H1 (cell line): ENCODE measurements at regions not wholly inside any gene's neighbourhood (a gene's known extent, or its start where the extent isn't known, plus 50 kb on each side); places are given as distances from the start of the nearest gene placed in this dataset.

ENCODE experiments used
- CTCF ChIA-PET: fragments of 300-600 bp; sonication (Branson Sonifier 250); formaldehyde crosslinking; loops from one replicate; lab custom pipeline; 2021; ENCODE audit not compliant: partially characterized antibody; lab: Charles Lee
- POLR2A ChIA-PET: fragments of 300-600 bp; sonication (Branson Sonifier 250); formaldehyde crosslinking; loops from one replicate; lab custom pipeline; 2021; ENCODE audit warnings: inconsistent platforms; ENCODE audit not compliant: partially characterized antibody; lab: Charles Lee
- DNase-seq, 2 experiments: peaks; one replicate each; pipeline versions ENCODE4 v3.0.0 to v3.0.0-alpha.2; 2010 to 2022; ENCODE audit warnings: low spot score in 2 of 2, low read depth in 1 of 2, mixed read lengths in 1 of 2
- FAIRE-seq: peaks from 2 replicates; lab custom pipeline; 2011; peaks lifted over from hg19 to GRCh38; lab: Jason Lieb, UNC
- H2AFZ ChIP-seq: 2 replicates; pipeline ENCODE4 v1.8.1; 2012; ENCODE audit warnings: low read length, inconsistent platforms
- H2AK5ac ChIP-seq: 2 replicates; pipeline ENCODE4 v1.6.1; 2013; ENCODE audit warnings: low read depth, low read length
- H2BK120ac ChIP-seq: replicated peaks from 2 replicates; pipeline ENCODE3; 2013; ENCODE audit warnings: low read depth, low read length, inconsistent platforms
- H2BK12ac ChIP-seq: 2 replicates; pipeline ENCODE4 v1.6.1; 2013; ENCODE audit warnings: low read depth, low read length
- H2BK15ac ChIP-seq: 2 replicates; pipeline ENCODE4 v1.6.1; 2013; ENCODE audit warnings: low read length
- H2BK20ac ChIP-seq: 2 replicates; pipeline ENCODE4 v1.6.1; 2013; ENCODE audit warnings: low read length
- H2BK5ac ChIP-seq: 2 replicates; pipeline ENCODE4 v1.6.1; 2013; ENCODE audit warnings: low read depth, low read length
- H3K14ac ChIP-seq: 2 replicates; pipeline ENCODE4 v1.6.1; 2013; ENCODE audit warnings: inconsistent platforms; ENCODE audit not compliant: insufficient read length
- H3K18ac ChIP-seq: 2 replicates; pipeline ENCODE4 v1.6.1; 2013; ENCODE audit warnings: low read length; ENCODE audit errors: extremely low read depth
- H3K23ac ChIP-seq: 2 replicates; pipeline ENCODE4 v1.6.1; 2013; ENCODE audit warnings: inconsistent platforms; ENCODE audit not compliant: insufficient read length
- H3K23me2 ChIP-seq: 2 replicates; pipeline ENCODE4 v1.6.1; 2013; ENCODE audit warnings: low read depth, low read length
- H3K27ac ChIP-seq: 2 replicates; pipeline ENCODE4 v1.6.1; 2011; ENCODE audit warnings: low read depth, low read length, inconsistent platforms
- H3K27me3 ChIP-seq, 4 experiments: replicated peaks in 1 of 4; 1 replicate in 1 of 4; 2 replicates in 3 of 4; pipeline versions ENCODE4 v1.6.1 to v1.8.1; 2011 to 2013; ENCODE audit warnings: low read length in 3 of 4, mild to moderate bottlenecking in 3 of 4, inconsistent platforms in 2 of 4, mixed read lengths in 2 of 4, moderate library complexity in 1 of 4; ENCODE audit not compliant: control insufficient read depth in 3 of 4, insufficient read depth in 3 of 4; ENCODE audit errors: extremely low read depth in 1 of 4
- H3K36me3 ChIP-seq, 4 experiments: 2 replicates each; pipeline versions ENCODE4 v1.6.1 to v1.8.1; 2011 to 2013; ENCODE audit warnings: mild to moderate bottlenecking in 4 of 4, low read length in 3 of 4, moderate library complexity in 2 of 4, control low read depth in 1 of 4, inconsistent platforms in 1 of 4; ENCODE audit not compliant: insufficient read depth in 4 of 4, control insufficient read depth in 2 of 4
- H3K4ac ChIP-seq: replicated peaks from 2 replicates; pipeline ENCODE3; 2013; ENCODE audit warnings: low read length, low read depth, mixed read lengths, inconsistent platforms; ENCODE audit not compliant: insufficient read length
- H3K4me1 ChIP-seq, 4 experiments: replicated peaks in 1 of 4; 1 replicate in 1 of 4; 2 replicates in 3 of 4; pipeline versions ENCODE4 v1.6.1 to v1.8.1; 2011 to 2013; ENCODE audit warnings: low read length in 3 of 4, inconsistent platforms in 2 of 4, mixed read lengths in 1 of 4; ENCODE audit not compliant: insufficient read depth in 4 of 4, control insufficient read depth in 3 of 4
- H3K4me2 ChIP-seq, 2 experiments: 2 replicates each; pipeline versions ENCODE4 v1.6.1 to v1.8.1; 2011 to 2013; ENCODE audit warnings: low read depth in 2 of 2, low read length in 2 of 2, control low read depth in 1 of 2, inconsistent platforms in 1 of 2, mild to moderate bottlenecking in 1 of 2; ENCODE audit not compliant: insufficient read depth in 1 of 2
- H3K4me3 ChIP-seq, 4 experiments: fragments of 200-600, 300-600 bp in 1 of 4; sonication (generic), shearing (Covaris generic), sonication (Bioruptor Twin) in 1 of 4; 2 replicates each; pipeline versions ENCODE4 v1.5.1 to v1.8.1; 2011 to 2016; ENCODE audit warnings: low read length in 4 of 4, low read depth in 3 of 4, control low read depth in 2 of 4, inconsistent platforms in 2 of 4, mild to moderate bottlenecking in 2 of 4, mixed read lengths in 1 of 4, moderate library complexity in 1 of 4; ENCODE audit not compliant: insufficient read depth in 2 of 4; ENCODE audit errors: extremely low read depth in 1 of 4
- H3K56ac ChIP-seq: replicated peaks from 2 replicates; pipeline ENCODE3; 2013; ENCODE audit warnings: low read depth, mild to moderate bottlenecking, mixed read lengths, low read length, inconsistent platforms; ENCODE audit not compliant: insufficient read length
- H3K79me1 ChIP-seq: 2 replicates; pipeline ENCODE4 v1.6.1; 2013; ENCODE audit warnings: low read depth, low read length, control low read depth
- H3K79me2 ChIP-seq, 2 experiments: 2 replicates each; pipeline versions ENCODE4 v1.6.1 to v1.8.1; 2012 to 2013; ENCODE audit warnings: low read length in 2 of 2, mild to moderate bottlenecking in 2 of 2, inconsistent platforms in 1 of 2; ENCODE audit not compliant: insufficient read depth in 2 of 2, control insufficient read depth in 1 of 2
- H3K9ac ChIP-seq, 4 experiments: replicated peaks in 1 of 4; 1 replicate in 1 of 4; 2 replicates in 3 of 4; pipeline versions ENCODE4 v1.6.1 to v1.8.1; 2011 to 2013; ENCODE audit warnings: low read depth in 3 of 4, low read length in 3 of 4, control low read depth in 2 of 4, mild to moderate bottlenecking in 2 of 4, moderate library complexity in 2 of 4, inconsistent platforms in 1 of 4; ENCODE audit errors: extremely low read depth in 1 of 4
- H3K9me3 ChIP-seq, 2 experiments: 2 replicates each; pipeline versions ENCODE4 v1.6.1 to v1.8.1; 2012 to 2013; ENCODE audit warnings: mild to moderate bottlenecking in 2 of 2, moderate library complexity in 2 of 2, control low read depth in 1 of 2, inconsistent platforms in 1 of 2, low read depth in 1 of 2, low read length in 1 of 2, mixed read lengths in 1 of 2; ENCODE audit not compliant: insufficient read depth in 2 of 2
- H4K20me1 ChIP-seq, 2 experiments: replicated peaks in 1 of 2; 2 replicates each; pipeline versions ENCODE3 to v1.8.1; 2011 to 2013; ENCODE audit warnings: inconsistent platforms in 2 of 2, low read length in 2 of 2, mild to moderate bottlenecking in 1 of 2; ENCODE audit not compliant: insufficient read depth in 2 of 2, control insufficient read depth in 1 of 2
- H4K5ac ChIP-seq: 2 replicates; pipeline ENCODE4 v1.6.1; 2013; ENCODE audit warnings: low read length, low read depth, mixed read lengths, inconsistent platforms; ENCODE audit not compliant: insufficient read length
- H4K8ac ChIP-seq: 2 replicates; pipeline ENCODE4 v1.8.0; 2013; ENCODE audit warnings: mild to moderate bottlenecking, moderate library complexity, low read length, inconsistent platforms; ENCODE audit not compliant: insufficient read depth; ENCODE audit errors: extremely low read depth
- H4K91ac ChIP-seq: replicated peaks from 2 replicates; pipeline ENCODE3; 2013; ENCODE audit warnings: low read length, mixed read lengths, inconsistent platforms; ENCODE audit not compliant: insufficient read length
- CTCF ChIP-seq, 3 experiments: IDR thresholded peaks; 1 replicate in 2 of 3; 2 replicates in 1 of 3; pipeline versions ENCODE4 v1.5.1 to v1.6.1; 2011; ENCODE audit warnings: low read length in 3 of 3, mild to moderate bottlenecking in 3 of 3, inconsistent platforms in 2 of 3, low read depth in 1 of 3, moderate library complexity in 1 of 3; ENCODE audit not compliant: insufficient read depth in 1 of 3; ENCODE audit errors: control extremely low read depth in 1 of 3
- EP300 ChIP-seq, 2 experiments: IDR thresholded peaks; 1 replicate in 1 of 2; 2 replicates in 1 of 2; pipeline ENCODE4 v1.6.1; 2011 to 2012; ENCODE audit warnings: low read depth in 2 of 2, low read length in 2 of 2, mild to moderate bottlenecking in 2 of 2, borderline replicate concordance in 1 of 2, inconsistent platforms in 1 of 2, moderate library complexity in 1 of 2
- GABPA ChIP-seq: IDR thresholded peaks from 2 replicates; pipeline ENCODE4 v1.6.1; 2011; ENCODE audit warnings: mild to moderate bottlenecking, low read length, moderate library complexity, borderline replicate concordance; ENCODE audit not compliant: insufficient read depth
- GTF2F1 ChIP-seq: IDR thresholded peaks from 2 replicates; pipeline ENCODE4 v1.6.1; 2012; ENCODE audit warnings: low read depth, low read length, improper control_type of control experiment, borderline replicate concordance
- RAD21 ChIP-seq, 2 experiments: IDR thresholded peaks in 1 of 2; conservative IDR thresholded peaks in 1 of 2; 2 replicates each; pipeline ENCODE4 v1.6.1; 2011; ENCODE audit warnings: low read depth in 2 of 2, low read length in 2 of 2, improper control_type of control experiment in 1 of 2, inconsistent platforms in 1 of 2, mild to moderate bottlenecking in 1 of 2, moderate library complexity in 1 of 2
- RBBP5 ChIP-seq: IDR thresholded peaks from 2 replicates; pipeline ENCODE4 v1.7.1; 2012; ENCODE audit warnings: low read depth, mild to moderate bottlenecking, inconsistent platforms, low read length, moderate library complexity, borderline replicate concordance
- SAP30 ChIP-seq: fragments of 300-600 bp; sonication (generic); IDR thresholded peaks from 2 replicates; pipeline ENCODE4 v1.7.1; 2012; ENCODE audit warnings: low read length, moderate library complexity, mild to moderate bottlenecking, inconsistent platforms; ENCODE audit not compliant: insufficient read depth, insufficient replicate concordance
- SP4 ChIP-seq: IDR thresholded peaks from 2 replicates; pipeline ENCODE4 v1.6.1; 2012; ENCODE audit warnings: low read length, inconsistent platforms
- WGBS, 2 experiments: shearing (Covaris generic) in 1 of 2; methylation state at CpG; one replicate each; pipeline versions ENCODE4 v1.1.6 to v1.1.7; 2013 to 2015; ENCODE audit warnings: low lambda C conversion rate in 2 of 2, mixed read lengths in 2 of 2, inconsistent platforms in 1 of 2, low coverage in 1 of 2, missing lambda C conversion rate in 1 of 2; ENCODE audit not compliant: insufficient replicate concordance in 2 of 2, insufficient coverage in 1 of 2, insufficient read length in 1 of 2; ENCODE audit errors: extremely low coverage in 1 of 2, missing lambda C conversion rate in 1 of 2; 5-methylcytosine and 5-hydroxymethylcytosine counted together

- Histone ChIP-seq H3K79me2 (no peaks in the 10 kb centered on the region), H3K14ac (no peak overlapping the region), H3K23me2 (no peaks in the 10 kb centered on the region), H4K5ac (no peak overlapping the region), H2BK5ac (no peak overlapping the region), H2BK15ac (no peak overlapping the region), H3K9ac (no peak overlapping the region), H4K8ac (no peak overlapping the region), H2BK12ac (no peak overlapping the region), H2AFZ (0 out of 2 replicates have a peak overlapping the region, but pooled peaks have one; percentile 24), H2AK5ac (no peak overlapping the region), H2BK120ac (no peak overlapping the region), H3K4me2 (no peak overlapping the region), H4K20me1 (no peaks in the 10 kb centered on the region), H3K36me3 (no peaks in the 10 kb centered on the region), H2BK20ac (no peak overlapping the region), H3K4me3 (no peak overlapping the region), H3K4ac (no peak overlapping the region), H3K27me3 (no peaks in the 10 kb centered on the region), H4K91ac (no peak overlapping the region), H3K23ac (no peak overlapping the region), H3K27ac (no peak overlapping the region), H3K4me1 (no peaks in the 10 kb centered on the region), H3K79me1 (no peaks in the 10 kb centered on the region), H3K18ac (no peak overlapping the region), H3K9me3 (no peaks in the 10 kb centered on the region), H3K56ac (no peak overlapping the region)
- 92% methylated on average over 5 of the region's 5 CpGs; no CpG with 5 or more reads in 1 of the 2 experiments for WGBS, 2 experiments
- CTCF ChIA-PET, result interaction anchor here (0.7 kb wide), 1 partner anchor 308 kb away, joined by 3 read pairs; no protein-coding TSS in a partner anchor
- TF ChIP-seq SAP30 (no peak), CTCF (IDR thresholded peaks at IDR 0.05; ENCODE audit: control extremely low read depth in 1 of 3, insufficient read depth in 1 of 3, low read depth in 1 of 3, low read length in 3 of 3) (peak in 1 of 3 experiments; percentile 9; a peak in 1 of 4 replicates), GABPA (no peak), GTF2F1 (no peak), SP4 (no peak), RAD21 (IDR thresholded peaks at IDR 0.05 in 1 of 2, conservative IDR thresholded peaks at IDR 0.05 in 1 of 2; ENCODE audit: low read depth in 2 of 2, low read length in 2 of 2) (peak; percentile 40 to 45; a peak in 3 of 4 replicates), RBBP5 (no peak), EP300 (IDR thresholded peaks at IDR 0.05; ENCODE audit: borderline replicate concordance in 1 of 2, low read depth in 2 of 2, low read length in 2 of 2) (no peak)
- POLR2A ChIA-PET, result no interaction called here
- FAIRE-seq, result no peak
- no peak for DNase-seq
These were observed 1093.7 kb upstream of the MIR17HG start for GRCh38 chr13:90253806-90254205.
